ENCODE measurements at regions not wholly inside any gene's neighbourhood (a gene's known extent, or its start where the extent isn't known, plus 50 kb on each side); places are given as distances from the start of the nearest gene placed in this dataset.
"Not testable (repeated sequence)": the region's sequence is repeated elsewhere in the genome, so short reads cannot be mapped to it uniquely, and the experiment has no call there.

GRCh38 chr1:145537003-145537402 lies 70.8 kb upstream of the GPR89A start:
- TF ChIP-seq POLR2A, EP300, CTCF, POLR2AphosphoS5 (IDR thresholded peaks at IDR 0.05): not testable (repeated sequence)

All from stomach (tissue), 4 donors.